Right lobe of liver (tissue), 6 donors: ENCODE measurements at regions not wholly inside any gene's neighbourhood (a gene's known extent, or its start where the extent isn't known, plus 50 kb on each side); places are given as distances from the start of the nearest gene placed in this dataset.

Source experiments
- ATAC-seq, 4 donors: fragments of 200-7000 bp; cut with Tn5 transposase; one replicate each; pipeline ENCODE4 v1.9.1; 2020; ENCODE audit warnings: mild to moderate bottlenecking in 4 of 4, moderate library complexity in 4 of 4
- DNase-seq, 3 donors: peaks; one replicate each; pipeline ENCODE4 v3.0.0-alpha.2; 2020
- H3K27ac ChIP-seq, 3 donors: fragments of 200-600 bp; one replicate each; pipeline ENCODE4 v1.8.0; 2022
- H3K27me3 ChIP-seq, 2 donors: fragments of 200-600 bp; one replicate each; pipeline ENCODE4 v1.8.0; 2022
- H3K36me3 ChIP-seq, 4 donors: fragments of 200-600 bp; sonication (generic) in 1 of 4; one replicate each; pipeline versions ENCODE4 v1.5.1 to v1.8.0; 2017 to 2022; ENCODE audit warnings: control low read depth in 1 of 4
- H3K4me1 ChIP-seq, 4 donors: fragments of 200-600 bp; sonication (generic) in 1 of 4; one replicate each; pipeline versions ENCODE4 v1.5.1 to v1.8.0; 2017 to 2022; ENCODE audit warnings: control low read depth in 1 of 4
- H3K4me3 ChIP-seq, 3 donors: fragments of 200-600 bp; one replicate each; pipeline ENCODE4 v1.8.0; 2022
- H3K9me3 ChIP-seq, 4 donors: fragments of 200-600 bp; sonication (generic) in 1 of 4; one replicate each; pipeline versions ENCODE4 v1.5.1 to v1.8.0; 2017 to 2022; ENCODE audit warnings: control low read depth in 1 of 4
- POLR2A ChIP-seq: fragments of 450-650 bp; IDR thresholded peaks from one replicate; pipeline ENCODE4 v1.6.1; 2017; ENCODE audit warnings: antibody characterized with exemption, mild to moderate bottlenecking
- WGBS: methylation state at CpG from one replicate; pipeline ENCODE4 v1.1.6; 2018; ENCODE audit warnings: low coverage, low lambda C conversion rate; ENCODE audit not compliant: insufficient coverage; ENCODE audit errors: missing lambda C conversion rate; 5-methylcytosine and 5-hydroxymethylcytosine counted together
- intact Hi-C, 2 donors: fragments of 100-400 bp; cut with DNase I; formaldehyde crosslinking; loops; one replicate each; pipeline versions ENCODE4 v1.11.2 to v1.14.1; 2022
- TF ChIP-seq, protein P1 (sequence below), 4 donors: fragments of 200-600 bp in 3 of 4; fragments of 450-650 bp in 1 of 4; IDR thresholded peaks; one replicate each; pipeline versions ENCODE4 v1.5.1 to v1.8.0; 2016 to 2022; ENCODE audit warnings: antibody characterized with exemption in 4 of 4, mild to moderate bottlenecking in 2 of 4
- donor health status: DM: no; HTN: yes; CAD: no.
- donor health status: DM: no; HTN: no; CAD: no.
- donor health status: DM: no; HTN: no; CAD: no.
- donor health status: DM: no; HTN: yes; CAD: no.
- donor health status: DM: no; HTN: yes; CAD: no.

DNA sequence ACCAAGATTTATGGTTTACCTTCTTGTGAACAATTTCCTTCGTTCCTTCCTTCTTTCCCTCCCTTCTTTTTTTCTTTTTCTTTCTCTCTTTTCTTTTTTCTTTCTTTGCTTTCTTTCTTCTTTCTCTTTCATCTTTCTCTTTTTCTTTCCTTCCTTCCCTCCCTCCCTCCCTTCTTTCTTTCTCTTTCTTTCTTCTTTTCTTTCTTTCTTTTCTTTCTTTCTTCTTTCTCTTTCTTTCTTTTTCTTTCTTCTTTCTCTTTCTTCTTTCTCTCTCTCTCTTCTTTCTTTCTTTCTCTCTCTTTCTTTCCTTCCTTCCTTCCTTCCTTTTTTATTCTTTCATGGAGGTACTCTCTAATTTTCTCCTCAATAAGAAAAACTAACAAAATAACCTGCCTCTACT lies 462.1 kb upstream of the ATP2B1 start:
- ATAC-seq (no peak), DNase-seq (no peak)
- Histone ChIP-seq H3K9me3 (no peaks in the 10 kb centered on the region), H3K27me3 (no peaks in the 10 kb centered on the region), H3K27ac (no peak overlapping the region), H3K4me1 (no peaks in the 10 kb centered on the region), H3K36me3 (no peaks in the 10 kb centered on the region), H3K4me3 (no peak overlapping the region)
- intact Hi-C loops, result no loop called here
- no peak for TF ChIP-seq POLR2A
- TF ChIP-seq, protein P1, sequence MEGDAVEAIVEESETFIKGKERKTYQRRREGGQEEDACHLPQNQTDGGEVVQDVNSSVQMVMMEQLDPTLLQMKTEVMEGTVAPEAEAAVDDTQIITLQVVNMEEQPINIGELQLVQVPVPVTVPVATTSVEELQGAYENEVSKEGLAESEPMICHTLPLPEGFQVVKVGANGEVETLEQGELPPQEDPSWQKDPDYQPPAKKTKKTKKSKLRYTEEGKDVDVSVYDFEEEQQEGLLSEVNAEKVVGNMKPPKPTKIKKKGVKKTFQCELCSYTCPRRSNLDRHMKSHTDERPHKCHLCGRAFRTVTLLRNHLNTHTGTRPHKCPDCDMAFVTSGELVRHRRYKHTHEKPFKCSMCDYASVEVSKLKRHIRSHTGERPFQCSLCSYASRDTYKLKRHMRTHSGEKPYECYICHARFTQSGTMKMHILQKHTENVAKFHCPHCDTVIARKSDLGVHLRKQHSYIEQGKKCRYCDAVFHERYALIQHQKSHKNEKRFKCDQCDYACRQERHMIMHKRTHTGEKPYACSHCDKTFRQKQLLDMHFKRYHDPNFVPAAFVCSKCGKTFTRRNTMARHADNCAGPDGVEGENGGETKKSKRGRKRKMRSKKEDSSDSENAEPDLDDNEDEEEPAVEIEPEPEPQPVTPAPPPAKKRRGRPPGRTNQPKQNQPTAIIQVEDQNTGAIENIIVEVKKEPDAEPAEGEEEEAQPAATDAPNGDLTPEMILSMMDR (IDR thresholded peaks at IDR 0.05), result no peak
- 64% methylated on average over 1 of the region's 1 CpG for WGBS

DNA sequence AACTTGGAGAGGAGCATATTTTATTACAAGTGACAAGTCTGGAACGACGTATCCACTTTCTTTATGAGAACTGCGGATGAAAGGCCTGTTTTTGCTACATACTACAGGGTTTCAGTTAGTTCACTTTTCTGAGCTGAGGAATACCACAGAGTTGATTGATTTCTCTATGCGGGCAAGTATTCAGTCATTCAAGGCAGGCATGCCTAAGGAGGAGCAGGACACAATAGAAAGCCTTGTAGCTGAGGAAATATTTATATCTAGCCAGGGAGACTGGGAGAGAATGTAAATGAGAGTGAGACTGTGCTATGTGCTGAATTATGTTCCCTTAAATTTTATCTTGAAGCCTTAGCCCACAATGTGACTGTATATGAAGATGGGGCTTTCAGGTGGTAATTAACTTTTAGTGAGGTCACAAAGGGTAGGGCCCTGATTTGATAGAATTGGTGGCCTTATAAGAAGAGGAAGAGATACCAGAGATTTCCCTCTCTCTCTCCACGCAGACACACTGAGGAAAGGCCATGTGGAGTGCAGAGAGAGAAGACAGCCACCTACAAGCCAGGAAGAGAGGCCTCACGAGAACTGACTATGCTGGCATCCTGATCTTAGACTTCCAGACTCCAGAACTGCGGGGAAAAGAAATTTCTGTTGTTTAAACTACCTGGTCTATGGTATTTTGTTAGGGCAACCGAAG lies 459.0 kb upstream of the ATP2B1 start:
- no peak overlapping the region for H3K27ac ChIP-seq
- no peaks in the 10 kb centered on the region for H3K9me3 ChIP-seq
- intact Hi-C loops, result no loop called here
- H3K4me1 ChIP-seq, result no peaks in the 10 kb centered on the region
- H3K4me3 ChIP-seq, result no peak overlapping the region
- TF ChIP-seq, protein P1 (IDR thresholded peaks at IDR 0.05), result no peak
- TF ChIP-seq POLR2A, result no peak
- DNase-seq (no peak), ATAC-seq (no peak)
- WGBS, result 72% methylated on average over 8 of the region's 8 CpGs
- no peaks in the 10 kb centered on the region for H3K36me3 ChIP-seq
- no peaks in the 10 kb centered on the region for H3K27me3 ChIP-seq

DNA sequence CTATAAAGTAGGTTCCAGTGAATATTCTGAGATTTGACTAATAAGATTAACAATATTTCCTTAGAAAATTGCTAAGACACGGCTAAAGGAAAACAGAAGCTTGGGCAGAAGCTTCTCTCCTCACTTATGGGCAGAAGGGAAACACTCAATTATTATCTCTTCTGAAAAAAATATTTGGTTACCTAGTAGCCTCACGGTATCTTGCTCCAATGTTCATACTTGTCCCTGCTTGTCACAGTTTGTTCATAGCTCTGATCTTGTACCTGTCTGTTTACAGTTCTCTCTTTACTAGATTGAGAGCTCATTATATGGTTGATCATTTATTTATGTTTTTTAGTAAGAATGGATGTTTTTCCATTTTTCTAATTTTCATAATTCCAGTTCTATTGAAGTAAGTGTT lies 458.0 kb upstream of the ATP2B1 start:
- H3K9me3 ChIP-seq, result no peaks in the 10 kb centered on the region
- no peaks in the 10 kb centered on the region for H3K36me3 ChIP-seq
- H3K4me1 ChIP-seq, result no peaks in the 10 kb centered on the region
- H3K27ac ChIP-seq, result no peak overlapping the region
- ATAC-seq, result no peak
- H3K27me3 ChIP-seq, result no peaks in the 10 kb centered on the region
- no peak for TF ChIP-seq POLR2A
- H3K4me3 ChIP-seq, result no peak overlapping the region
- intact Hi-C loops, result no loop called here
- DNase-seq, result no peak
- 72% methylated on average over 2 of the region's 2 CpGs for WGBS

DNA sequence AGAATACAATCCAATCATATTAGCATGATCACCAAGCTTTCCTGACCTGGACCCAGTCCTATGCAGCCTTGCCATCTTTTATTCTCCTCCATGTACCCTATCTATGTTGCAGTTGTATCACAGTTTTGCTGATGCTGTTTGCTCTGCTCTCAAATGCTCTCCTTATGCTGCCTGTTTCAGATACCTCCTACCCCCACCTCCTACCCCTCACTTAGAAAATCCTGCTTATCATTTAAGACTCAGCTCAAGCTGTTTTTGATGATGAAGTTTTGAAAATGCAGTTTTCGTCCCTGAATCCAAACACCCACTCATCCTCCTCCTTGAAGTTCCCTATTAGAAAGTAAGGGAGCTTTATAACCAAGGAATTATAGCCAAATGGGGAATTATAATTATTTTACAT lies 457.4 kb upstream of the ATP2B1 start:
- intact Hi-C loops, result no loop called here
- no peaks in the 10 kb centered on the region for H3K9me3 ChIP-seq
- no peaks in the 10 kb centered on the region for H3K4me1 ChIP-seq
- DNase-seq, result no peak
- WGBS, result 63% methylated on average over 1 of the region's 1 CpG
- H3K27ac ChIP-seq, result no peak overlapping the region
- ATAC-seq, result no peak
- TF ChIP-seq POLR2A, result no peak
- H3K27me3 ChIP-seq, result no peaks in the 10 kb centered on the region
- no peaks in the 10 kb centered on the region for H3K36me3 ChIP-seq
- no peak overlapping the region for H3K4me3 ChIP-seq

DNA sequence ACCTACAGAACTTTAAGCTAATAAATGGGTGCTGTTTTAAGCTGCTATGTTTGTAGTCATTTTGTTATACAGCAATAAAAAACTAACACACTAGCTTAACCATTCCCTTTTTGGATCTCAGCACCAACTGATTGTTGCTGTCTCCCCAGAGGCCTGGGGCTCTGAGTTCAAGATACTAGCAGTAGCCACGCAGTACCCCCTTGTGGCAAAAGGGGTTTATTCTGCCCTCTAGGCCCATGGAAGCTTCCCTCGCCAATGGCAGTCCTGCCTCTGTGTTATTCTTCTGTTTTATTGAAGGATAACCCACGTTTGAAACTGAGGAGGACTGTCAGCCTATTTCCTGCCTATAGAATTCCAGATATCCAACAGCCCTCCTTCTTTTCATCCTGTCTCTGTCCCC lies 455.3 kb upstream of the ATP2B1 start:
- no peak for DNase-seq

More for the DNA sequence above, 455.3 kb upstream of the ATP2B1 start:
- no peaks in the 10 kb centered on the region for H3K4me1 ChIP-seq
- H3K9me3 ChIP-seq, result no peaks in the 10 kb centered on the region
- WGBS, result 37% methylated on average over 3 of the region's 3 CpGs
- intact Hi-C loops, result no loop called here
- H3K27ac ChIP-seq, result no peak overlapping the region
- no peaks in the 10 kb centered on the region for H3K36me3 ChIP-seq
- no peak overlapping the region for H3K4me3 ChIP-seq
- TF ChIP-seq, protein P1 (IDR thresholded peaks at IDR 0.05), result no peak
- no peak for TF ChIP-seq POLR2A
- ATAC-seq, result no peak
- no peaks in the 10 kb centered on the region for H3K27me3 ChIP-seq
